IMR-90 (cell line): ENCODE measurements at regions not wholly inside any gene's neighbourhood (a gene's known extent, or its start where the extent isn't known, plus 50 kb on each side); places are given as distances from the start of the nearest gene placed in this dataset.

Source experiments
- ATAC-seq: fragments of 200-7000 bp; cut with Tn5 transposase; 2 replicates; pipeline ENCODE4 v1.9.1; 2020; ENCODE audit warnings: low read depth, mild to moderate bottlenecking, moderate library complexity
- BruUV-seq: library from RNA; stranded (reverse); fragments of 400-500 nt; replicated peaks from 2 replicates; lab custom pipeline; 2021; lab: Mats Ljungman, UMichigan
- CTCF ChIA-PET: fragments of 300-600 bp; formaldehyde crosslinking; extraction: SDS; loops from one replicate; lab custom pipeline; 2021; ENCODE audit warnings: antibody characterized with exemption; lab: Yijun Ruan, JAX
- POLR2A ChIA-PET: fragments of 300-600 bp; sonication (Branson Sonifier 250); formaldehyde crosslinking; loops from one replicate; lab custom pipeline; 2022; ENCODE audit warnings: antibody characterized with exemption; ENCODE audit not compliant: unreplicated experiment; lab: Charles Lee
- DNase-seq: peaks from one replicate; pipeline ENCODE4 v3.0.0; 2013
- H2AFZ ChIP-seq: replicated peaks from 2 replicates; pipeline ENCODE3; 2013; ENCODE audit warnings: low read length, mild to moderate bottlenecking; ENCODE audit not compliant: poor library complexity
- H2AK5ac ChIP-seq: 2 replicates; pipeline ENCODE4 v1.6.1; 2013; ENCODE audit warnings: low read depth, low read length, inconsistent platforms
- H2AK9ac ChIP-seq: replicated peaks from 2 replicates; pipeline ENCODE3; 2013; ENCODE audit warnings: mild to moderate bottlenecking, low read depth, low read length, moderate library complexity; ENCODE audit not compliant: poor library complexity
- H2BK120ac ChIP-seq: 2 replicates; pipeline ENCODE4 v1.6.1; 2013; ENCODE audit warnings: low read depth, low read length, inconsistent platforms
- H2BK15ac ChIP-seq: 3 replicates; pipeline ENCODE4 v1.6.1; 2013; ENCODE audit warnings: low read depth, low read length, inconsistent platforms
- H2BK20ac ChIP-seq: 2 replicates; pipeline ENCODE4 v1.6.1; 2013; ENCODE audit warnings: low read depth, mild to moderate bottlenecking, inconsistent platforms, low read length, moderate library complexity
- H2BK5ac ChIP-seq: 2 replicates; pipeline ENCODE4 v1.6.1; 2013; ENCODE audit warnings: mild to moderate bottlenecking, low read depth, low read length, inconsistent platforms; ENCODE audit not compliant: poor library complexity, severe bottlenecking
- H3K14ac ChIP-seq: replicated peaks from 2 replicates; pipeline ENCODE4 v1.6.1; 2013; ENCODE audit warnings: low read depth, low read length, inconsistent platforms
- H3K18ac ChIP-seq: 2 replicates; pipeline ENCODE4 v1.6.1; 2013; ENCODE audit warnings: low read depth, low read length, control low read depth
- H3K23ac ChIP-seq: 2 replicates; pipeline ENCODE4 v1.6.1; 2013; ENCODE audit warnings: low read depth, low read length, inconsistent platforms
- H3K27ac ChIP-seq: 2 replicates; pipeline ENCODE4 v1.5.1; 2013; ENCODE audit warnings: mild to moderate bottlenecking, control low read depth, low read length; ENCODE audit not compliant: insufficient read depth
- H3K27me3 ChIP-seq: 2 replicates; pipeline ENCODE4 v1.6.1; 2013; ENCODE audit warnings: low read length; ENCODE audit not compliant: control insufficient read depth, insufficient read depth
- H3K36me3 ChIP-seq: 2 replicates; pipeline ENCODE4 v1.6.1; 2013; ENCODE audit warnings: low read length, mixed read lengths; ENCODE audit not compliant: control insufficient read depth, insufficient read depth
- H3K4ac ChIP-seq: 2 replicates; pipeline ENCODE4 v1.6.1; 2013; ENCODE audit warnings: low read depth, low read length, inconsistent platforms
- H3K4me1 ChIP-seq: 2 replicates; pipeline ENCODE4 v1.6.1; 2013; ENCODE audit warnings: low read length, mixed read lengths; ENCODE audit not compliant: control insufficient read depth, insufficient read depth
- H3K4me2 ChIP-seq: 2 replicates; pipeline ENCODE4 v1.6.1; 2013; ENCODE audit warnings: low read depth, mild to moderate bottlenecking, control low read depth, low read length, moderate library complexity
- H3K4me3 ChIP-seq: 2 replicates; pipeline ENCODE4 v1.5.1; 2013; ENCODE audit warnings: low read depth, mild to moderate bottlenecking, control low read depth, low read length, moderate library complexity; ENCODE audit not compliant: insufficient read depth
- H3K56ac ChIP-seq: 2 replicates; pipeline ENCODE4 v1.6.1; 2013; ENCODE audit warnings: low read length, inconsistent platforms; ENCODE audit not compliant: insufficient read depth; ENCODE audit errors: extremely low read depth
- H3K79me1 ChIP-seq, 2 experiments: 2 replicates each; pipeline ENCODE4 v1.6.1; 2013; ENCODE audit warnings: low read length in 2 of 2, inconsistent platforms in 1 of 2, low read depth in 1 of 2
- H3K9ac ChIP-seq: 2 replicates; pipeline ENCODE4 v1.6.1; 2013; ENCODE audit warnings: low read depth, low read length, control low read depth
- H3K9me1 ChIP-seq: 2 replicates; pipeline ENCODE4 v1.6.1; 2013; ENCODE audit warnings: low read length, inconsistent platforms; ENCODE audit not compliant: insufficient read depth
- H3K9me3 ChIP-seq: 2 replicates; pipeline ENCODE4 v1.6.1; 2013; ENCODE audit warnings: low read length; ENCODE audit not compliant: control insufficient read depth, insufficient read depth
- H4K20me1 ChIP-seq: 2 replicates; pipeline ENCODE4 v1.6.1; 2013; ENCODE audit warnings: low read length, inconsistent platforms; ENCODE audit not compliant: insufficient read depth
- H4K5ac ChIP-seq: 2 replicates; pipeline ENCODE4 v1.6.1; 2013; ENCODE audit warnings: mild to moderate bottlenecking, low read depth, low read length, control low read depth
- H4K8ac ChIP-seq, 2 experiments: 2 replicates each; pipeline ENCODE4 v1.6.1; 2013; ENCODE audit warnings: low read depth in 2 of 2, low read length in 2 of 2, control low read depth in 1 of 2, inconsistent platforms in 1 of 2
- H4K91ac ChIP-seq: 2 replicates; pipeline ENCODE4 v1.6.1; 2013; ENCODE audit warnings: low read depth, low read length, inconsistent platforms; ENCODE audit not compliant: insufficient read depth
- BHLHE40 ChIP-seq: fragments of 150-350 bp; IDR thresholded peaks from 2 replicates; pipeline ENCODE4 v1.6.1; 2016; ENCODE audit warnings: mild to moderate bottlenecking, low read depth, low read length
- CEBPB ChIP-seq: IDR thresholded peaks from 2 replicates; pipeline ENCODE4 v1.6.1; 2012; ENCODE audit warnings: low read depth, low read length, improper control_type of control experiment
- CHD1 ChIP-seq: IDR thresholded peaks from 2 replicates; pipeline ENCODE4 v1.6.1; 2012; ENCODE audit warnings: low read depth, low read length, improper control_type of control experiment
- CTCF ChIP-seq: conservative IDR thresholded peaks from 2 replicates; pipeline ENCODE4 v1.5.1; 2012; ENCODE audit warnings: mild to moderate bottlenecking, low read depth, low read length, improper control_type of control experiment
- FOS ChIP-seq: fragments of 150-350 bp; IDR thresholded peaks from 2 replicates; pipeline ENCODE4 v1.6.1; 2016; ENCODE audit warnings: low read depth, low read length
- MAFK ChIP-seq: IDR thresholded peaks from 2 replicates; pipeline ENCODE4 v1.6.1; 2012; ENCODE audit warnings: low read depth, low read length, improper control_type of control experiment
- MAZ ChIP-seq: IDR thresholded peaks from 2 replicates; pipeline ENCODE4 v1.6.1; 2012; ENCODE audit warnings: low read depth, mild to moderate bottlenecking, low read length, improper control_type of control experiment, moderate library complexity, borderline replicate concordance
- MXI1 ChIP-seq: IDR thresholded peaks from 2 replicates; pipeline ENCODE4 v1.6.1; 2012; ENCODE audit warnings: low read depth, mild to moderate bottlenecking, low read length, moderate library complexity, borderline replicate concordance
- NFE2L2 ChIP-seq: fragments of 150-350 bp; IDR thresholded peaks from 2 replicates; pipeline ENCODE4 v1.6.1; 2016; ENCODE audit warnings: low read depth, mild to moderate bottlenecking, low read length
- POLR2A ChIP-seq: IDR thresholded peaks from 2 replicates; pipeline ENCODE4 v1.6.1; 2012; ENCODE audit warnings: mild to moderate bottlenecking, low read depth, low read length
- RAD21 ChIP-seq: IDR thresholded peaks from 2 replicates; pipeline ENCODE4 v1.6.1; 2012; ENCODE audit warnings: low read length, improper control_type of control experiment
- RCOR1 ChIP-seq: IDR thresholded peaks from 2 replicates; pipeline ENCODE4 v1.6.1; 2012; ENCODE audit warnings: mild to moderate bottlenecking, low read length, improper control_type of control experiment; ENCODE audit not compliant: insufficient replicate concordance
- RFX5 ChIP-seq: IDR thresholded peaks from 2 replicates; pipeline ENCODE4 v1.8.0; 2012; ENCODE audit warnings: low read depth, mild to moderate bottlenecking, low read length, moderate library complexity
- SMC3 ChIP-seq: fragments of 150-350 bp; IDR thresholded peaks from 2 replicates; pipeline ENCODE4 v1.6.1; 2016; ENCODE audit warnings: low read depth, mild to moderate bottlenecking, antibody characterized with exemption, low read length, moderate library complexity
- WGBS, 2 experiments: methylation state at CpG; one replicate each; pipeline versions ENCODE4 v1.1.5 to v1.1.7; 2013; ENCODE audit warnings: missing lambda C conversion rate in 2 of 2; ENCODE audit not compliant: insufficient read length in 1 of 2; ENCODE audit errors: extremely low coverage in 2 of 2; 5-methylcytosine and 5-hydroxymethylcytosine counted together
- dilution Hi-C: fragments of 300-500 bp; cut with HindIII; formaldehyde crosslinking; loops from one replicate; pipeline ENCODE4 v1.14.3; 2018; ENCODE audit warnings: low sequenced_read_pairs; ENCODE audit not compliant: unreplicated experiment
- in situ Hi-C: fragments of 300-500 bp; cut with MboI; formaldehyde crosslinking; loops from 3 replicates; pipeline ENCODE4 v1.14.3; 2019; ENCODE audit warnings: low sequenced_read_pairs, inconsistent platforms, mixed read lengths
- intact Hi-C: fragments of 100-400 bp; cut with micrococcal nuclease; formaldehyde crosslinking; loops from 2 replicates; pipeline ENCODE4 v1.10.0; 2022
- TF ChIP-seq, protein P1 (sequence below): fragments of 150-350 bp; IDR thresholded peaks from 2 replicates; pipeline ENCODE4 v1.6.1; 2017; ENCODE audit warnings: mild to moderate bottlenecking, antibody characterized with exemption, low read length, low read depth

DNA sequence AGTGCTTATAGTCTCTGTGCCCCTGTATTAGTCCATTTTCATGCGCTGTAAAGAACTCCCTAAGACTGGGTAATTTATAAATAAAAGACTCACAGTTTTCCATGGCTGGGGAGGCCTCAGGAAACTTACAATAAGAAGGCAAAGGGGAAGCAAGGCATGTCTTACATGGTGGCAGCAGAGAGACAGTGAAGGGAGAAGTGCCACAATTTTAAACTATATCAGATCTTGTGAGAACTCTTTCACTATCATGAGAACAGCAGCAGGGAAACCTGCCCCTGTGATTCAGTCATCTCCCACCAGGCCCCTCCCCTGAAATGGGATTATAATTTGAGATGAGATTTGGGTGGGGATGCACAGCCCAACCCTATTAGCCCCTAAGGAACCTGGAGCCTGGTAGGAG is 243.2 kb downstream of the EDEM1 start:
- Histone ChIP-seq H4K91ac (no peak overlapping the region), H2AK5ac (no peak overlapping the region), H3K23ac (no peak overlapping the region), H3K18ac (no peak overlapping the region), H3K9me3 (peaks cover 5% of the 10 kb centered on the region; the same call in 1 of the 2 replicates), H3K56ac (no peak overlapping the region), H3K27ac (no peak overlapping the region), H2AFZ (no peak overlapping the region), H4K20me1 (no peaks in the 10 kb centered on the region), H4K5ac (no peak overlapping the region), H3K4ac (no peak overlapping the region), H2BK5ac (no peak overlapping the region), H3K27me3 (no peaks in the 10 kb centered on the region), H3K79me1 (no peaks in the 10 kb centered on the region), H3K4me3 (no peak overlapping the region), H2BK20ac (no peak overlapping the region), H3K4me1 (no peaks in the 10 kb centered on the region), H3K4me2 (no peak overlapping the region), H2BK15ac (no peak overlapping the region), H3K36me3 (no peaks in the 10 kb centered on the region), H2BK120ac (no peak overlapping the region), H3K9ac (no peak overlapping the region), H2AK9ac (no peak overlapping the region), H3K9me1 (no peaks in the 10 kb centered on the region), H4K8ac (no peak overlapping the region), H3K14ac (no peak overlapping the region)
- ChIA-PET CTCF (no interaction called here), POLR2A (no interaction called here)
- in situ Hi-C loops = no loop called here
- intact Hi-C loops = no loop called here
- TF ChIP-seq NFE2L2 = no peak
- TF ChIP-seq BHLHE40 = no peak
- no peak for TF ChIP-seq CEBPB
- no peak for TF ChIP-seq RAD21
- TF ChIP-seq FOS = no peak
- no peak for TF ChIP-seq RFX5
- TF ChIP-seq, protein P1, sequence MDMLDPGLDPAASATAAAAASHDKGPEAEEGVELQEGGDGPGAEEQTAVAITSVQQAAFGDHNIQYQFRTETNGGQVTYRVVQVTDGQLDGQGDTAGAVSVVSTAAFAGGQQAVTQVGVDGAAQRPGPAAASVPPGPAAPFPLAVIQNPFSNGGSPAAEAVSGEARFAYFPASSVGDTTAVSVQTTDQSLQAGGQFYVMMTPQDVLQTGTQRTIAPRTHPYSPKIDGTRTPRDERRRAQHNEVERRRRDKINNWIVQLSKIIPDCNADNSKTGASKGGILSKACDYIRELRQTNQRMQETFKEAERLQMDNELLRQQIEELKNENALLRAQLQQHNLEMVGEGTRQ = no peak
- no peak for TF ChIP-seq POLR2A
- TF ChIP-seq CTCF = no peak
- no peak for TF ChIP-seq SMC3
- no peak for TF ChIP-seq MAFK
- TF ChIP-seq CHD1 = no peak
- TF ChIP-seq MXI1 = no peak
- TF ChIP-seq RCOR1 = no peak
- TF ChIP-seq MAZ = no peak
- DNase-seq (no peak), ATAC-seq (no peak)
- no TSS peak for BruUV-seq
- dilution Hi-C loops = no loop called here
- no CpG with 5 or more reads among the region's 1 CpG for WGBS, 2 experiments
